ENCODE measurements at regions not wholly inside any gene's neighbourhood (a gene's known extent, or its start where the extent isn't known, plus 50 kb on each side); places are given as distances from the start of the nearest gene placed in this dataset.

GRCh38 chr17:55642741-55643140, 79.9 kb downstream of the TMEM100 start:
- TF ChIP-seq ZBTB7A (IDR thresholded peaks at IDR 0.05; ENCODE audit: low read depth) (no peak), REST (IDR thresholded peaks at IDR 0.05; ENCODE audit: low read depth) (no peak), TAF1 (IDR thresholded peaks at IDR 0.05; ENCODE audit: low read depth) (no peak), FOXM1 (IDR thresholded peaks at IDR 0.05; ENCODE audit: borderline replicate concordance, low read depth) (no peak), MAX (IDR thresholded peaks at IDR 0.05) (no peak), YY1 (IDR thresholded peaks at IDR 0.05; ENCODE audit: low read depth) (no peak), EGR1 (IDR thresholded peaks at IDR 0.05) (no peak), USF1 (IDR thresholded peaks at IDR 0.05) (no peak), CREB1 (IDR thresholded peaks at IDR 0.05; ENCODE audit: low read depth) (no peak), NFIC (IDR thresholded peaks at IDR 0.05) (no peak), RAD21 (IDR thresholded peaks at IDR 0.05; ENCODE audit: low read depth) (no peak), EP300 (IDR thresholded peaks at IDR 0.05; ENCODE audit: borderline replicate concordance) (no peak), TEAD4 (IDR thresholded peaks at IDR 0.05) (no peak)

GRCh38 chr17:55641676-55642081, 81.0 kb downstream of the TMEM100 start:
- TF ChIP-seq EP300 (IDR thresholded peaks at IDR 0.05; ENCODE audit: borderline replicate concordance) = no peak
- peak; percentile 23; the same call in 1 of the 2 replicates for TF ChIP-seq RAD21 (IDR thresholded peaks at IDR 0.05; ENCODE audit: low read depth)
- TF ChIP-seq NFIC (IDR thresholded peaks at IDR 0.05) = no peak
- no peak for TF ChIP-seq REST (IDR thresholded peaks at IDR 0.05; ENCODE audit: low read depth)
- no peak for TF ChIP-seq TCF12 (IDR thresholded peaks at IDR 0.05; ENCODE audit: low read depth)

GRCh38 chr17:55639096-55639495, 83.6 kb downstream of the TMEM100 start:
- TF ChIP-seq CEBPB (IDR thresholded peaks at IDR 0.05) = no peak
- TF ChIP-seq FOXM1 (IDR thresholded peaks at IDR 0.05; ENCODE audit: borderline replicate concordance, low read depth) = no peak

- TF ChIP-seq FOXM1 (IDR thresholded peaks at IDR 0.05; ENCODE audit: borderline replicate concordance, low read depth) (no peak), TCF12 (IDR thresholded peaks at IDR 0.05; ENCODE audit: low read depth) (no peak), CEBPB (IDR thresholded peaks at IDR 0.05) (no peak), USF1 (IDR thresholded peaks at IDR 0.05) (no peak), TEAD4 (IDR thresholded peaks at IDR 0.05) (no peak), TAF1 (IDR thresholded peaks at IDR 0.05; ENCODE audit: low read depth) (no peak), EGR1 (IDR thresholded peaks at IDR 0.05) (no peak)
These were observed 87.3 kb downstream of the TMEM100 start for GRCh38 chr17:55635253-55635914.

GRCh38 chr17:55634702-55635101, 88.0 kb downstream of the TMEM100 start:
- TF ChIP-seq TCF12 (IDR thresholded peaks at IDR 0.05; ENCODE audit: low read depth) (no peak), CREB1 (IDR thresholded peaks at IDR 0.05; ENCODE audit: low read depth) (no peak), MAX (IDR thresholded peaks at IDR 0.05) (no peak), YY1 (IDR thresholded peaks at IDR 0.05; ENCODE audit: low read depth) (no peak), TEAD4 (IDR thresholded peaks at IDR 0.05) (no peak), USF1 (IDR thresholded peaks at IDR 0.05) (no peak), CEBPB (IDR thresholded peaks at IDR 0.05) (no peak), EP300 (IDR thresholded peaks at IDR 0.05; ENCODE audit: borderline replicate concordance) (no peak), EGR1 (IDR thresholded peaks at IDR 0.05) (no peak), NFIC (IDR thresholded peaks at IDR 0.05) (no peak), ZBTB7A (IDR thresholded peaks at IDR 0.05; ENCODE audit: low read depth) (no peak), RAD21 (IDR thresholded peaks at IDR 0.05; ENCODE audit: low read depth) (no peak), REST (IDR thresholded peaks at IDR 0.05; ENCODE audit: low read depth) (no peak), FOXM1 (IDR thresholded peaks at IDR 0.05; ENCODE audit: borderline replicate concordance, low read depth) (no peak), TAF1 (IDR thresholded peaks at IDR 0.05; ENCODE audit: low read depth) (no peak)

Data from Ishikawa (cell line).